ENCODE measurements at regions not wholly inside any gene's neighbourhood (a gene's known extent, or its start where the extent isn't known, plus 50 kb on each side); places are given as distances from the start of the nearest gene placed in this dataset.

- ATAC-seq (no peak), DNase-seq (no peak)
- ChIA-PET POLR2A (no interaction called here), CTCF (no interaction called here)
- Mint-ChIP-seq H3K9me3 (ENCODE audit: insufficient read depth) (peaks cover 11% of the 10 kb centered on the region), H3K4me1 (ENCODE audit: low read depth) (no peaks in the 10 kb centered on the region), H3K36me3 (ENCODE audit: low read depth) (no peaks in the 10 kb centered on the region), H3K27ac (no peak overlapping the region), H3K4me3 (no peak overlapping the region), H3K27me3 (ENCODE audit: low read depth) (no peaks in the 10 kb centered on the region)
These were observed 172.7 kb downstream of the TAF11L14 start for GRCh38 chr5:17806818-17807468.

DNA sequence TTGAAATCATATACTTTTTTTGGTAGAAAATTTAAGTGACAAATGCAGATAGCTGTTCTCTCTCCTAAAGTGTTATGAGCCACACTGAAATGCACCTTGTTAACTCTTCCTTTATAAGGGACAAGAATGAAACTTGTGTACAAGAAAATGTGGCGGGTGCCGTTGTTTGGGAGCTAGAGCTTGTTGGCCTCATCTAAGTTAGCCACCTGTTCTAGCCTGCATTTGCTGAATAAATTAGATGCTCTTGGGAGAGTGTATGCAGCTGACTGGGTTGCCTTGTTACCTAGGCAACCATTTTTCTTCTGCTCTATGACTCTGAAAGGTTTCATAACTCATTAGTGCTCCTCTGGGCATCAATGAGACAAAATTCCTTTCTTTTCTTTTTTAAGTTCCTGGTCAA is 174.3 kb downstream of the TAF11L14 start:
- POLR2A ChIA-PET = no interaction called here
- peaks cover 11% of the 10 kb centered on the region for H3K9me3 Mint-ChIP-seq (ENCODE audit: insufficient read depth)
- no peak overlapping the region for H3K4me3 Mint-ChIP-seq

GRCh38 chr5:17810734-17811133 is 176.5 kb downstream of the TAF11L14 start:
- Mint-ChIP-seq H3K4me3 (no peak overlapping the region), H3K36me3 (ENCODE audit: low read depth) (no peaks in the 10 kb centered on the region), H3K9me3 (ENCODE audit: insufficient read depth) (peaks cover 7% of the 10 kb centered on the region), H3K27me3 (ENCODE audit: low read depth) (no peaks in the 10 kb centered on the region), H3K27ac (no peak overlapping the region), H3K4me1 (ENCODE audit: low read depth) (no peaks in the 10 kb centered on the region)
- DNase-seq = no peak
- CTCF ChIA-PET = no interaction called here
- POLR2A ChIA-PET = no interaction called here
- no peak for ATAC-seq

More for the DNA sequence above, 174.3 kb downstream of the TAF11L14 start:
- no peak overlapping the region for H3K27ac Mint-ChIP-seq
- H3K4me1 Mint-ChIP-seq (ENCODE audit: low read depth) = no peaks in the 10 kb centered on the region
- no peaks in the 10 kb centered on the region for H3K27me3 Mint-ChIP-seq (ENCODE audit: low read depth)
- DNase-seq = no peak
- CTCF ChIA-PET = no interaction called here
- H3K36me3 Mint-ChIP-seq (ENCODE audit: low read depth) = no peaks in the 10 kb centered on the region
- ATAC-seq = no peak

- no peak overlapping the region for H3K4me3 Mint-ChIP-seq
- no peaks in the 10 kb centered on the region for H3K36me3 Mint-ChIP-seq (ENCODE audit: low read depth)
- CTCF ChIA-PET = no interaction called here
- POLR2A ChIA-PET = no interaction called here
- no peaks in the 10 kb centered on the region for H3K9me3 Mint-ChIP-seq (ENCODE audit: insufficient read depth)
- no peak for DNase-seq
- H3K4me1 Mint-ChIP-seq (ENCODE audit: low read depth) = no peaks in the 10 kb centered on the region
- ATAC-seq = no peak
- no peak overlapping the region for H3K27ac Mint-ChIP-seq
- H3K27me3 Mint-ChIP-seq (ENCODE audit: low read depth) = no peaks in the 10 kb centered on the region
These were observed 179.0 kb downstream of the TAF11L14 start for GRCh38 chr5:17813214-17813613.

- Mint-ChIP-seq H3K4me3 (no peak overlapping the region), H3K27me3 (ENCODE audit: low read depth) (no peaks in the 10 kb centered on the region), H3K27ac (no peak overlapping the region), H3K4me1 (ENCODE audit: low read depth) (no peaks in the 10 kb centered on the region), H3K9me3 (ENCODE audit: insufficient read depth) (no peaks in the 10 kb centered on the region), H3K36me3 (ENCODE audit: low read depth) (no peaks in the 10 kb centered on the region)
- DNase-seq (no peak), ATAC-seq (no peak)
- CTCF ChIA-PET = no interaction called here
- POLR2A ChIA-PET = no interaction called here
These were observed 182.2 kb downstream of the TAF11L14 start for GRCh38 chr5:17816505-17816904.

- ChIA-PET POLR2A (no interaction called here), CTCF (no interaction called here)
- no peak overlapping the region for H3K27ac Mint-ChIP-seq
- no peaks in the 10 kb centered on the region for H3K9me3 Mint-ChIP-seq (ENCODE audit: insufficient read depth)
- H3K27me3 Mint-ChIP-seq (ENCODE audit: low read depth) = no peaks in the 10 kb centered on the region
- no peaks in the 10 kb centered on the region for H3K4me1 Mint-ChIP-seq (ENCODE audit: low read depth)
- DNase-seq (no peak), ATAC-seq (no peak)
- H3K36me3 Mint-ChIP-seq (ENCODE audit: low read depth) = no peaks in the 10 kb centered on the region
- no peak overlapping the region for H3K4me3 Mint-ChIP-seq
These were observed 182.7 kb downstream of the TAF11L14 start for GRCh38 chr5:17816944-17817343.

DNA sequence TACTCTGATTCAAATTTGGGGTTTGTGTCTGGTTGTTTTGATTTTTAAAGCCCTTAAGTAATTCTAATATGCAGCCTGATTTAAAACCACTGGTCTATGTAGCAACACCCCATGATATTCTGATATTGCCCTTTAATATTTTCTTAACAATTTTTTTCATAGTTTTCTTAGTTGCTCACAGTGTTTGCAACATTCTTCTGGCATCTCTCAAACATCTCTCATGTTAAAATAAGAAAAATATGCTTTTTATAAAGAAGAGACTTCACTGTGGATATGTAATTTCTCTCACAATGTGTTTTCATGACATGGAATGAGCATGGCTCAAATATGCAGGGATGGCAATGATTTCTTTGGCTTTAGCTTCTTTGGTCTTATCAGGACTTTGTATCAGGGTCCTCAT is 183.7 kb downstream of the TAF11L14 start:
- Mint-ChIP-seq H3K4me3 (no peak overlapping the region), H3K27me3 (ENCODE audit: low read depth) (no peaks in the 10 kb centered on the region), H3K36me3 (ENCODE audit: low read depth) (no peaks in the 10 kb centered on the region), H3K9me3 (ENCODE audit: insufficient read depth) (no peaks in the 10 kb centered on the region), H3K4me1 (ENCODE audit: low read depth) (no peaks in the 10 kb centered on the region), H3K27ac (no peak overlapping the region)
- ChIA-PET POLR2A (no interaction called here), CTCF (no interaction called here)
- no peak for DNase-seq
- ATAC-seq = no peak

DNA sequence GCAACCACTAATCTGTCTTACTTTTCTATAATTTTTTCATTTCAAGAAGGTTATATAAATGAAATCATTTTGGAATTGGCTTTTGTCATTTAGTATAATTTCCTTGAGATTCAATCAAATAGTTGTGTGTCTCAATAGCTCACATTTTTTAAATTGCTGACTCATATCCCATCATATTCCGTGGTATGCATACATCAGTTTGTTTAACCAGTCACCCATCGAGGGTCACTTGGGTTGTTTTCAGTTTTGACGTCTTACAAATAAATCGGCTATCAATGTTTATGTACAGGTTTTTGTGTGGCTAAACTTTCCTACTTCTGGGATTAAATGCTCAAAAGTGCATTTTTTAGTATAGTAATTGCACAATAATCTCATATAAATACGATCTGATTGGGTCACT is 185.5 kb downstream of the TAF11L14 start:
- DNase-seq = no peak
- Mint-ChIP-seq H3K27ac (no peak overlapping the region), H3K9me3 (ENCODE audit: insufficient read depth) (peaks cover 8% of the 10 kb centered on the region), H3K4me1 (ENCODE audit: low read depth) (no peaks in the 10 kb centered on the region), H3K27me3 (ENCODE audit: low read depth) (no peaks in the 10 kb centered on the region), H3K36me3 (ENCODE audit: low read depth) (no peaks in the 10 kb centered on the region), H3K4me3 (no peak overlapping the region)
- ChIA-PET POLR2A (no interaction called here), CTCF (no interaction called here)
- ATAC-seq = no peak

- ChIA-PET POLR2A (no interaction called here), CTCF (no interaction called here)
- Mint-ChIP-seq H3K4me1 (ENCODE audit: low read depth) (no peaks in the 10 kb centered on the region), H3K27ac (no peak overlapping the region), H3K36me3 (ENCODE audit: low read depth) (no peaks in the 10 kb centered on the region), H3K9me3 (ENCODE audit: insufficient read depth) (peaks cover 32% of the 10 kb centered on the region), H3K27me3 (ENCODE audit: low read depth) (no peaks in the 10 kb centered on the region), H3K4me3 (no peak overlapping the region)
- DNase-seq (no peak), ATAC-seq (no peak)
These were observed 194.4 kb downstream of the TAF11L14 start for GRCh38 chr5:17828681-17829080.

DNA sequence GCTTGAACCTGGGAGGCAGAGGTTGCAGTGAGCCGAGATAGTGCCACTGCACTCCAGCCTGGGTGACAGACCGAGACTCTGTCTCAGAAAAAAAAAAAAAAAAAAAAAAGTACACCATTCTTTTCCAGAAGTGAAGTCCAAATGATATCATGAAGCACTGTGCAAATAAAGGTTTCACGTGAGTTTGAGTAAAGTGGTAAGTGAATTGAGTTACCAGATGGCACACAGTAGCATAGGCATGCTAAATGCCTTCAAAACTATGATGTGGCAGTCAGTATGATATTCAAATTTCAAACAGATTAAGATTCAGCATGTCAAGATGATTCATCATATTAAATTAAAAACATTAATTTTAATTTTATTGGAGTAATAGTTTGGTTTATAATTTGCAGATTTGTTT is 195.2 kb downstream of the TAF11L14 start:
- ATAC-seq (no peak), DNase-seq (no peak)
- H3K27ac Mint-ChIP-seq = no peak overlapping the region
- no peaks in the 10 kb centered on the region for H3K36me3 Mint-ChIP-seq (ENCODE audit: low read depth)
- POLR2A ChIA-PET = no interaction called here
- H3K4me1 Mint-ChIP-seq (ENCODE audit: low read depth) = no peaks in the 10 kb centered on the region
- CTCF ChIA-PET = no interaction called here
- peaks cover 25% of the 10 kb centered on the region for H3K9me3 Mint-ChIP-seq (ENCODE audit: insufficient read depth)
- H3K4me3 Mint-ChIP-seq = no peak overlapping the region
- no peaks in the 10 kb centered on the region for H3K27me3 Mint-ChIP-seq (ENCODE audit: low read depth)

GRCh38 chr5:17831279-17831678 is 197.0 kb downstream of the TAF11L14 start:
- H3K27ac Mint-ChIP-seq = no peak overlapping the region
- DNase-seq (no peak), ATAC-seq (no peak)
- no peak overlapping the region for H3K4me3 Mint-ChIP-seq
- ChIA-PET POLR2A (no interaction called here), CTCF (no interaction called here)
- H3K9me3 Mint-ChIP-seq (ENCODE audit: insufficient read depth) = peaks cover 21% of the 10 kb centered on the region
- H3K36me3 Mint-ChIP-seq (ENCODE audit: low read depth) = no peaks in the 10 kb centered on the region
- no peaks in the 10 kb centered on the region for H3K4me1 Mint-ChIP-seq (ENCODE audit: low read depth)
- no peaks in the 10 kb centered on the region for H3K27me3 Mint-ChIP-seq (ENCODE audit: low read depth)

- ChIA-PET POLR2A (no interaction called here), CTCF (no interaction called here)
- Mint-ChIP-seq H3K4me1 (ENCODE audit: low read depth) (no peaks in the 10 kb centered on the region), H3K27ac (no peak overlapping the region), H3K27me3 (ENCODE audit: low read depth) (no peaks in the 10 kb centered on the region), H3K4me3 (no peak overlapping the region), H3K9me3 (ENCODE audit: insufficient read depth) (peaks cover 19% of the 10 kb centered on the region), H3K36me3 (ENCODE audit: low read depth) (no peaks in the 10 kb centered on the region)
- ATAC-seq = no peak
- DNase-seq = no peak
These were observed 198.9 kb downstream of the TAF11L14 start for GRCh38 chr5:17832949-17833745.

DNA sequence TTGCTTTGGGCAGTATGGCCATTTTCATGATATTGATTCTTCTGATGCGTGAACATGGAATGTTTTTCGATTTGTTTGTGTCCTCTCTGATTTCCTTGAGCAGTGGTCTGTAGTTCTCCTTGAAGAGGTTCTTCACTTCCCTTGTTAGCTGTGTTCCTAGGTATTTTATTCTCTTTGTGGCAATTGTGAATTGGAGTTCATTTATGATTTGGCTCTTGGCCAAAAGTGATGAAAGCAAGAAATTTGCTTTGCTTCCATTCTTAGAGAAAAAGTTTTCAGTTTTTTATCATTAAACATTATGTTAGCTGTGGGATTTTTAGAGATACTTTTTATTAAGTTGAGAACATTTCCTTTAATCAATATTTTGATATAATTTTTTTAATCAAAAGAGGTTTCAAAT is 203.5 kb downstream of the TAF11L14 start:
- H3K27ac Mint-ChIP-seq = no peak overlapping the region
- H3K4me3 Mint-ChIP-seq = no peak overlapping the region
- H3K36me3 Mint-ChIP-seq (ENCODE audit: low read depth) = no peaks in the 10 kb centered on the region
- H3K4me1 Mint-ChIP-seq (ENCODE audit: low read depth) = no peaks in the 10 kb centered on the region
- ATAC-seq (no peak), DNase-seq (no peak)
- no peaks in the 10 kb centered on the region for H3K27me3 Mint-ChIP-seq (ENCODE audit: low read depth)
- CTCF ChIA-PET = no interaction called here
- POLR2A ChIA-PET = no interaction called here
- H3K9me3 Mint-ChIP-seq (ENCODE audit: insufficient read depth) = peaks cover 17% of the 10 kb centered on the region

Data from activated CD8-positive, alpha-beta T cell treated with anti-CD3 and anti-CD28 coated beads, Interleukin-2, amount 10 ng/mL, durations not matched to agents 7 days and 5 days (primary cell).